B cell (primary cell): ENCODE measurements at regions not wholly inside any gene's neighbourhood (a gene's known extent, or its start where the extent isn't known, plus 50 kb on each side); places are given as distances from the start of the nearest gene placed in this dataset.

Experiments
- ATAC-seq: fragments of 200-7000 bp; cut with Tn5 transposase; one replicate; pipeline ENCODE4 v1.10.0; 2021; ENCODE audit warnings: low read depth, mild to moderate bottlenecking, moderate number of reproducible peaks, moderate library complexity
- CTCF ChIA-PET: fragments of 350-600 bp; sonication (Branson Sonifier 250); formaldehyde crosslinking; loops from one replicate; lab custom pipeline; 2021; ENCODE audit warnings: antibody characterized with exemption, inconsistent platforms; lab: Charles Lee
- POLR2A ChIA-PET: fragments of 350-600 bp; sonication (Branson Sonifier 250); formaldehyde crosslinking; loops from one replicate; lab custom pipeline; 2021; ENCODE audit warnings: antibody characterized with exemption; lab: Charles Lee
- DNase-seq: peaks from one replicate; pipeline ENCODE4 v3.0.0; 2013
- H2AFZ ChIP-seq: 2 replicates; pipeline ENCODE4 v1.6.1; 2012; ENCODE audit warnings: mild to moderate bottlenecking, low read depth, low read length; ENCODE audit not compliant: insufficient read depth, poor library complexity, severe bottlenecking
- H3K27ac ChIP-seq, 2 donors: 1 replicate in 1 of 2; 2 replicates in 1 of 2; pipeline ENCODE4 v1.5.1; 2012 to 2013; ENCODE audit warnings: low read length in 2 of 2, mild to moderate bottlenecking in 2 of 2, moderate library complexity in 1 of 2
- H3K27me3 ChIP-seq, 4 experiments: fragments of 200-600 bp in 1 of 4; sonication (generic) in 1 of 4; replicated peaks in 1 of 4; 1 replicate in 2 of 4; 2 replicates in 2 of 4; pipeline versions ENCODE4 v1.6.1 to v1.7.0; 2013 to 2016; ENCODE audit warnings: low read length in 3 of 4, mild to moderate bottlenecking in 2 of 4, mixed read lengths in 1 of 4, moderate library complexity in 1 of 4; ENCODE audit not compliant: insufficient read depth in 4 of 4, control insufficient read depth in 3 of 4; ENCODE audit errors: control extremely low read depth in 1 of 4
- H3K36me3 ChIP-seq, 2 experiments: replicated peaks in 1 of 2; 1 replicate in 1 of 2; 2 replicates in 1 of 2; pipeline versions ENCODE4 v1.6.1 to v1.7.1; 2013; ENCODE audit warnings: low read length in 1 of 2; ENCODE audit not compliant: insufficient read depth in 2 of 2, control insufficient read depth in 1 of 2; ENCODE audit errors: control extremely low read depth in 1 of 2, extremely low read depth in 1 of 2
- H3K4me1 ChIP-seq, 2 donors: fragments of 200-600 bp in 1 of 2; sonication (generic) in 1 of 2; 1 replicate in 1 of 2; 2 replicates in 1 of 2; pipeline versions ENCODE4 v1.5.1 to v1.6.1; 2013 to 2017; ENCODE audit warnings: low read length in 2 of 2; ENCODE audit not compliant: control insufficient read depth in 2 of 2, insufficient read depth in 2 of 2
- H3K4me2 ChIP-seq: replicated peaks from 2 replicates; pipeline ENCODE3; 2012; ENCODE audit warnings: mild to moderate bottlenecking, low read depth, low read length; ENCODE audit not compliant: poor library complexity, severe bottlenecking
- H3K4me3 ChIP-seq, 5 experiments: fragments of 200-600 bp in 1 of 5; sonication (generic) in 1 of 5; 1 replicate in 3 of 5; 2 replicates in 2 of 5; pipeline versions ENCODE4 v1.5.1 to v1.7.0; 2011 to 2016; ENCODE audit warnings: low read length in 4 of 5, mild to moderate bottlenecking in 4 of 5, low read depth in 2 of 5, control low read depth in 1 of 5, moderate library complexity in 1 of 5; ENCODE audit not compliant: insufficient read depth in 1 of 5; ENCODE audit errors: control extremely low read depth in 1 of 5, extremely low read depth in 1 of 5
- H3K79me2 ChIP-seq: fragments of 200-600 bp; sonication (generic); one replicate; pipeline ENCODE4 v1.6.0; 2016; ENCODE audit warnings: low read length; ENCODE audit not compliant: control insufficient read depth, insufficient read depth
- H3K9ac ChIP-seq: fragments of 200-600 bp; sonication (generic); 2 replicates; pipeline ENCODE4 v1.6.1; 2017; ENCODE audit warnings: mild to moderate bottlenecking, low read length, moderate library complexity
- H3K9me3 ChIP-seq, 3 donors: one replicate each; pipeline versions ENCODE4 v1.6.1 to v1.7.1; 2013; ENCODE audit warnings: low read length in 2 of 3; ENCODE audit not compliant: control insufficient read depth in 2 of 3, insufficient read depth in 1 of 3; ENCODE audit errors: control extremely low read depth in 1 of 3
- H4K20me1 ChIP-seq: 2 replicates; pipeline ENCODE4 v1.6.0; 2012; ENCODE audit warnings: mild to moderate bottlenecking, low read length; ENCODE audit not compliant: insufficient read depth, control insufficient read depth, poor library complexity, severe bottlenecking
- H3K27ac Mint-ChIP-seq: one replicate; pipeline ENCODE4 v1.8.0; 2021; ENCODE audit warnings: mixed read lengths
- H3K27me3 Mint-ChIP-seq: one replicate; pipeline ENCODE4 v1.8.0; 2021; ENCODE audit warnings: mixed read lengths
- H3K4me1 Mint-ChIP-seq: one replicate; pipeline ENCODE4 v1.8.0; 2021; ENCODE audit warnings: mixed read lengths
- H3K4me3 Mint-ChIP-seq: one replicate; pipeline ENCODE4 v1.8.0; 2021; ENCODE audit warnings: mixed read lengths
- H3K9me3 Mint-ChIP-seq: one replicate; pipeline ENCODE4 v1.8.0; 2022; ENCODE audit warnings: mixed read lengths; ENCODE audit not compliant: insufficient read depth
- EZH2 ChIP-seq: IDR thresholded peaks from 2 replicates; pipeline ENCODE4 v1.6.1; 2012; ENCODE audit warnings: borderline replicate concordance, low read depth, mild to moderate bottlenecking, moderate library complexity, low read length; ENCODE audit not compliant: insufficient read depth, poor library complexity, severe bottlenecking
- WGBS: methylation state at CpG from one replicate; pipeline ENCODE4 v1.1.5; 2013; ENCODE audit warnings: missing lambda C conversion rate; ENCODE audit not compliant: insufficient coverage; 5-methylcytosine and 5-hydroxymethylcytosine counted together
- intact Hi-C: fragments of 100-400 bp; cut with micrococcal nuclease; formaldehyde crosslinking; loops from one replicate; pipeline ENCODE4 v1.10.0; 2022
- TF ChIP-seq, protein P1 (sequence below): fragments of 200-600 bp; IDR thresholded peaks from one replicate; pipeline ENCODE4 v1.8.0; 2022; ENCODE audit warnings: antibody characterized with exemption, mild to moderate bottlenecking

DNA sequence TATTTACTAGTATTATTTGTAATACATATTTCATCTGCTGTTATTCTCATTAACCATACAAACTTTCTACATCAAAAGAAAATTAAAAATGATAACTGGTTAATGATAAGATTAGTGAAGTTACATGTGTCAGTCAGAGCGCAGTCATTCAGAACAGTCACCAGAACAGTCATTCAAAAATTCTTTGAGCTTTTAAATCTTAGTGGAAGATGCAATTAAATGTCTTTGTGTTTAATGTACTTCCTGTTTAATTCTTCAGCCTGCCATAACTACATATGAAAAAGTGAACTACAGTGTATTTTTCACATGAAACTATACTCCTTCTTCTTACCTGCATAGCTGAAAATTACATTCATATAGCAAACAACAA is 179.7 kb upstream of the NDST4 start:
- Mint-ChIP-seq H3K4me3 (no peak overlapping the region), H3K9me3 (no peaks in the 10 kb centered on the region), H3K27ac (no peak overlapping the region), H3K4me1 (peaks cover 3% of the 10 kb centered on the region), H3K27me3 (no peaks in the 10 kb centered on the region)
- no peaks in the 10 kb centered on the region for H4K20me1 ChIP-seq
- H3K27me3 ChIP-seq: no peaks in the 10 kb centered on the region
- H3K9me3 ChIP-seq: no peaks in the 10 kb centered on the region
- no CpG with 5 or more reads among the region's 1 CpG for WGBS
- intact Hi-C loops: no loop called here
- no peaks in the 10 kb centered on the region for H3K36me3 ChIP-seq
- ATAC-seq (no peak), DNase-seq (no peak)
- no peaks in the 10 kb centered on the region for H3K79me2 ChIP-seq
- H2AFZ ChIP-seq: no peak overlapping the region
- no peak overlapping the region for H3K4me3 ChIP-seq
- no peak overlapping the region for H3K27ac ChIP-seq
- no peak overlapping the region for H3K9ac ChIP-seq
- no peak overlapping the region for H3K4me2 ChIP-seq
- CTCF ChIA-PET: no interaction called here
- POLR2A ChIA-PET: no interaction called here
- H3K4me1 ChIP-seq: no peaks in the 10 kb centered on the region
- no peak for TF ChIP-seq EZH2
- TF ChIP-seq, protein P1, sequence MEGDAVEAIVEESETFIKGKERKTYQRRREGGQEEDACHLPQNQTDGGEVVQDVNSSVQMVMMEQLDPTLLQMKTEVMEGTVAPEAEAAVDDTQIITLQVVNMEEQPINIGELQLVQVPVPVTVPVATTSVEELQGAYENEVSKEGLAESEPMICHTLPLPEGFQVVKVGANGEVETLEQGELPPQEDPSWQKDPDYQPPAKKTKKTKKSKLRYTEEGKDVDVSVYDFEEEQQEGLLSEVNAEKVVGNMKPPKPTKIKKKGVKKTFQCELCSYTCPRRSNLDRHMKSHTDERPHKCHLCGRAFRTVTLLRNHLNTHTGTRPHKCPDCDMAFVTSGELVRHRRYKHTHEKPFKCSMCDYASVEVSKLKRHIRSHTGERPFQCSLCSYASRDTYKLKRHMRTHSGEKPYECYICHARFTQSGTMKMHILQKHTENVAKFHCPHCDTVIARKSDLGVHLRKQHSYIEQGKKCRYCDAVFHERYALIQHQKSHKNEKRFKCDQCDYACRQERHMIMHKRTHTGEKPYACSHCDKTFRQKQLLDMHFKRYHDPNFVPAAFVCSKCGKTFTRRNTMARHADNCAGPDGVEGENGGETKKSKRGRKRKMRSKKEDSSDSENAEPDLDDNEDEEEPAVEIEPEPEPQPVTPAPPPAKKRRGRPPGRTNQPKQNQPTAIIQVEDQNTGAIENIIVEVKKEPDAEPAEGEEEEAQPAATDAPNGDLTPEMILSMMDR: no peak

DNA sequence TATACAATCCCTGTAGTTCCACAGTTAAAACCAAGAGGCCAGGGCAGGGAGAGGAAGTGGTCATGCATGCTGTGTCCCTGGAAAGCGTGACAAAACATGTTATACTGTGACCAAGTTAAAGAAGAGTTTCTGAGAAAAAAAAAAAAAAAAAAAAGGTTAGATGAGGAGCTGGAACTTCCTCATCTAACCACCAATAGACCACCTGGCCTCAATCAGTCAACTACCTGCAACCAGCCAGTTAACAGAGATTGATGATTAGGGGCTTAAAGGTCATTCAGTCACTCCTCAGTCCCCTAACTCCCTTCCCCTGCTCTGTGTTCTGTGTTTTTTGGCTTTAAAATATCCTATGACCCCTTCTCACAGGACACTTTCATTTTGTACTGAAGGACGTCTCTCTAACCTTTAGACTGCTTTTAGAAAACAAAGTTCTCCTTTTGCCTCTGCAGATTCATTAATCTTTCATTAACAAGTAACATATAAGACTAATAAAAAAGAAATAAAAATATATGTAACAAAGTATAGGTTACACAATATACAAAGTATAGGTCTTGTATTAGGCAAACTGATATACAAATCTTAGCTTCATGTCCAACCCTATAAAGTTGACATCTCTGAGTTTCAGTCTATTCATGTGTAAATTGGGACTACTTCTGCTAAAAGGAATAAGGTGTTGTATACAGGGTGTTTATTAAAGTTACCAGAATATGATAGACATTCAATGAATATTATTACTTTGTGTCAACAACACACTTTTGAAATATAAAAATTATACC is 179.1 kb upstream of the NDST4 start:
- ChIA-PET POLR2A (no interaction called here), CTCF (no interaction called here)
- DNase-seq: no peak
- no peak overlapping the region for H3K4me3 ChIP-seq
- Mint-ChIP-seq H3K9me3 (no peaks in the 10 kb centered on the region), H3K4me3 (no peak overlapping the region), H3K27ac (no peak overlapping the region), H3K4me1 (peaks cover 3% of the 10 kb centered on the region), H3K27me3 (no peaks in the 10 kb centered on the region)
- intact Hi-C loops: no loop called here
- H3K79me2 ChIP-seq: no peaks in the 10 kb centered on the region
- no peaks in the 10 kb centered on the region for H3K27me3 ChIP-seq
- WGBS: no CpG with 5 or more reads among the region's 2 CpGs
- no peaks in the 10 kb centered on the region for H3K9me3 ChIP-seq
- H2AFZ ChIP-seq: no peak overlapping the region
- no peak overlapping the region for H3K27ac ChIP-seq
- H3K4me2 ChIP-seq: peak overlapping the region; percentile 30
- no peaks in the 10 kb centered on the region for H3K4me1 ChIP-seq
- no peaks in the 10 kb centered on the region for H4K20me1 ChIP-seq
- ATAC-seq: no peak
- H3K36me3 ChIP-seq: no peaks in the 10 kb centered on the region
- TF ChIP-seq, protein P1: no peak
- TF ChIP-seq EZH2: no peak
- no peak overlapping the region for H3K9ac ChIP-seq
